K562 (cell line): ENCODE measurements at regions not wholly inside any gene's neighbourhood (a gene's known extent, or its start where the extent isn't known, plus 50 kb on each side); places are given as distances from the start of the nearest gene placed in this dataset.

ENCODE experiments used
- CBFA2T2 ChIP-seq: fragments of 450-650 bp; conservative IDR thresholded peaks from 2 replicates; pipeline ENCODE4 v1.6.1; 2017; ENCODE audit warnings: mild to moderate bottlenecking
- MAZ ChIP-seq, 2 experiments: fragments of 450-650 bp in 1 of 2; sonication (generic) in 1 of 2; formaldehyde crosslinking; IDR thresholded peaks in 1 of 2; conservative IDR thresholded peaks in 1 of 2; 2 replicates each; pipeline versions ENCODE4 v1.4.0 to v1.5.0; 2020; ENCODE audit warnings: mild to moderate bottlenecking in 1 of 2, missing genetic modification reagents in 1 of 2
- MBD1 ChIP-seq: fragments of 250-450 bp; sonication (Bioruptor Pico); IDR thresholded peaks from 2 replicates; pipeline ENCODE4 v1.8.0; 2022; ENCODE audit warnings: inconsistent platforms
- PHF20 ChIP-seq: fragments of 450-650 bp; IDR thresholded peaks from 2 replicates; pipeline ENCODE4 v1.6.1; 2018; ENCODE audit not compliant: partially characterized antibody
- POU5F1 ChIP-seq: fragments of 150-350 bp; IDR thresholded peaks from 2 replicates; pipeline ENCODE4 v1.6.1; 2014; ENCODE audit warnings: borderline replicate concordance, low read length, low read depth, mild to moderate bottlenecking; ENCODE audit not compliant: partially characterized antibody
- PYGO2 ChIP-seq: fragments of 450-650 bp; IDR thresholded peaks from 2 replicates; pipeline ENCODE4 v1.6.1; 2016; ENCODE audit warnings: mild to moderate bottlenecking, missing genetic modification characterization, moderate library complexity, missing compliant biosample characterization
- RNF2 ChIP-seq: sonication (generic); IDR thresholded peaks from 2 replicates; pipeline ENCODE4 v1.6.1; 2016
- SNRNP70 ChIP-seq: fragments of 200-400 bp; formaldehyde crosslinking; optimal IDR thresholded peaks from 2 replicates; pipeline ENCODE3; 2017; ENCODE audit warnings: low read depth, low read length
- ZNF12 ChIP-seq: sonication (generic); formaldehyde crosslinking; IDR thresholded peaks from 2 replicates; pipeline ENCODE4 v1.4.0; 2020; ENCODE audit warnings: mild to moderate bottlenecking, missing genetic modification reagents
- ZNF263 ChIP-seq: sonication (generic); formaldehyde crosslinking; IDR thresholded peaks from 2 replicates; pipeline ENCODE4 v1.8.0; 2022; ENCODE audit warnings: mild to moderate bottlenecking, missing genetic modification reagents, borderline replicate concordance
- ZNF778 ChIP-seq: fragments of 450-650 bp; formaldehyde crosslinking; IDR thresholded peaks from 2 replicates; pipeline ENCODE4 v1.4.0; 2020; ENCODE audit warnings: mild to moderate bottlenecking, moderate library complexity
- ZNF79 ChIP-seq: fragments of 250-450 bp; sonication (Bioruptor Pico); IDR thresholded peaks from 2 replicates; pipeline ENCODE4 v1.4.0; 2020; ENCODE audit warnings: low read depth, mild to moderate bottlenecking, moderate library complexity
- TF ChIP-seq, protein P1 (sequence below): sonication (generic); formaldehyde crosslinking; IDR thresholded peaks from 2 replicates; pipeline ENCODE4 v1.8.0; 2022; ENCODE audit warnings: mild to moderate bottlenecking, missing genetic modification reagents
- TF ChIP-seq, protein P2 (sequence below): sonication (generic); formaldehyde crosslinking; IDR thresholded peaks from 2 replicates; pipeline ENCODE4 v1.8.0; 2023; ENCODE audit warnings: mild to moderate bottlenecking, missing genetic modification reagents
- TF ChIP-seq, protein P3 (sequence below), 2 experiments: fragments of 150-350 bp in 1 of 2; IDR thresholded peaks; 2 replicates each; pipeline ENCODE4 v1.6.1; 2012 to 2016; ENCODE audit warnings: low read depth in 2 of 2, low read length in 2 of 2, mild to moderate bottlenecking in 1 of 2, moderate library complexity in 1 of 2
- TF ChIP-seq, protein P4 (sequence below), 2 experiments: fragments of 250-450 bp in 1 of 2; fragments of 450-650 bp in 1 of 2; sonication (Bioruptor Pico) in 1 of 2; IDR thresholded peaks; 2 replicates each; pipeline versions ENCODE4 v1.6.1 to v1.8.0; 2016 to 2021; ENCODE audit warnings: mild to moderate bottlenecking in 2 of 2, moderate library complexity in 2 of 2, missing compliant biosample characterization in 1 of 2, missing genetic modification characterization in 1 of 2
- TF ChIP-seq, protein P5 (sequence below), 2 experiments: IDR thresholded peaks; 2 replicates each; pipeline ENCODE4 v1.6.1; 2011; ENCODE audit warnings: borderline replicate concordance in 1 of 2, control low read depth in 1 of 2, low read depth in 1 of 2, low read length in 1 of 2, mild to moderate bottlenecking in 1 of 2, mixed read lengths in 1 of 2, moderate library complexity in 1 of 2; ENCODE audit not compliant: insufficient read depth in 1 of 2, insufficient read length in 1 of 2, poor library complexity in 1 of 2, severe bottlenecking in 1 of 2; ENCODE audit errors: extremely low read depth in 1 of 2

DNA sequence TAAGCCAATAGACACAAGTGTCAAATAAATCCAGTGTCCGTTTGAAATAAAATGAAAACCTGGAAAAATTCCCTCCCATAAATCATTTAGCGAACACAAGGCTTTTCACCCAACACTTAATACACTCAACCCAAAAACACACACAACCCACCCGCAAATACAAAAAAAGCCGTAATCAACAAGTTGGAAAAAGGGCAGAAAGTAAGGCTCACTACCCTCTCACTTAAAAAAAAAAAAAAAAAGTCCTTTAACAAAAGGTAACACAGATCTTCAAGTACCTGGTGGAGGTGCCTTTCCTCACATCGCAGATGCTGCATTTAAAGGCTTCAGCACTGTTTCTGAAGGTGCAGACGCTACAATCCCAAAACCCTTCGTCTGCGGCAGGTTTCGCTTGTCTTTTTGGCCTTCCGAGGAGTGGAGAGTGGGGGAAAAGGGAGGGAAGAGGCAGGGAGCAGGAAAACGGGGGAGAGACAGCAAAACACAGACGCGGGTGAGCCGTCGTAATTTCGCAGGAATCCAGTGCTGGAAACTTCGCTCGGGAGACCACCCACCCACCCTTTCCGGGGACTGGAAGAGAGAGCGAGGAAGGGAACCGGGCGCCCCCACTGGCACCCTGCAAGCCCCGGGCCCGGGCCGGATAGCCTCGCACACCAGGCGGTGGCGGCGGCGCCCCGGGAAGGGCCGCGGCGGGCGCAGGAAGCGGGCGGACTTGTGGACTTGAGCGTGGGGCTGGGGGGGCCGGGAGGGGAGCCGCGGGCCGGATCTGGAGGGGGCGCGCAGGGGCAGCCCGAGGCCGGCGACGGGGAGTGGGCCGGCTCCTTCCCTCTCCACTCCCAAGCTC lies 401.8 kb downstream of the SHQ1 start, which contains the start of gene RYBP (continued):
- TF ChIP-seq, protein P1, sequence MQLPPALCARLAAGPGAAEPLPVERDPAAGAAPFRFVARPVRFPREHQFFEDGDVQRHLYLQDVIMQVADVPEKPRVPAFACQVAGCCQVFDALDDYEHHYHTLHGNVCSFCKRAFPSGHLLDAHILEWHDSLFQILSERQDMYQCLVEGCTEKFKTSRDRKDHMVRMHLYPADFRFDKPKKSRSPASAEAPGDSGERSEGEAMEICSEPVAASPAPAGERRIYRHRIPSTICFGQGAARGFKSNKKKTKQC: no peak
- TF ChIP-seq, protein P2, sequence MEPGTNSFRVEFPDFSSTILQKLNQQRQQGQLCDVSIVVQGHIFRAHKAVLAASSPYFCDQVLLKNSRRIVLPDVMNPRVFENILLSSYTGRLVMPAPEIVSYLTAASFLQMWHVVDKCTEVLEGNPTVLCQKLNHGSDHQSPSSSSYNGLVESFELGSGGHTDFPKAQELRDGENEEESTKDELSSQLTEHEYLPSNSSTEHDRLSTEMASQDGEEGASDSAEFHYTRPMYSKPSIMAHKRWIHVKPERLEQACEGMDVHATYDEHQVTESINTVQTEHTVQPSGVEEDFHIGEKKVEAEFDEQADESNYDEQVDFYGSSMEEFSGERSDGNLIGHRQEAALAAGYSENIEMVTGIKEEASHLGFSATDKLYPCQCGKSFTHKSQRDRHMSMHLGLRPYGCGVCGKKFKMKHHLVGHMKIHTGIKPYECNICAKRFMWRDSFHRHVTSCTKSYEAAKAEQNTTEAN (CRISPR knock-in tag): no peak
- TF ChIP-seq, protein P3, sequence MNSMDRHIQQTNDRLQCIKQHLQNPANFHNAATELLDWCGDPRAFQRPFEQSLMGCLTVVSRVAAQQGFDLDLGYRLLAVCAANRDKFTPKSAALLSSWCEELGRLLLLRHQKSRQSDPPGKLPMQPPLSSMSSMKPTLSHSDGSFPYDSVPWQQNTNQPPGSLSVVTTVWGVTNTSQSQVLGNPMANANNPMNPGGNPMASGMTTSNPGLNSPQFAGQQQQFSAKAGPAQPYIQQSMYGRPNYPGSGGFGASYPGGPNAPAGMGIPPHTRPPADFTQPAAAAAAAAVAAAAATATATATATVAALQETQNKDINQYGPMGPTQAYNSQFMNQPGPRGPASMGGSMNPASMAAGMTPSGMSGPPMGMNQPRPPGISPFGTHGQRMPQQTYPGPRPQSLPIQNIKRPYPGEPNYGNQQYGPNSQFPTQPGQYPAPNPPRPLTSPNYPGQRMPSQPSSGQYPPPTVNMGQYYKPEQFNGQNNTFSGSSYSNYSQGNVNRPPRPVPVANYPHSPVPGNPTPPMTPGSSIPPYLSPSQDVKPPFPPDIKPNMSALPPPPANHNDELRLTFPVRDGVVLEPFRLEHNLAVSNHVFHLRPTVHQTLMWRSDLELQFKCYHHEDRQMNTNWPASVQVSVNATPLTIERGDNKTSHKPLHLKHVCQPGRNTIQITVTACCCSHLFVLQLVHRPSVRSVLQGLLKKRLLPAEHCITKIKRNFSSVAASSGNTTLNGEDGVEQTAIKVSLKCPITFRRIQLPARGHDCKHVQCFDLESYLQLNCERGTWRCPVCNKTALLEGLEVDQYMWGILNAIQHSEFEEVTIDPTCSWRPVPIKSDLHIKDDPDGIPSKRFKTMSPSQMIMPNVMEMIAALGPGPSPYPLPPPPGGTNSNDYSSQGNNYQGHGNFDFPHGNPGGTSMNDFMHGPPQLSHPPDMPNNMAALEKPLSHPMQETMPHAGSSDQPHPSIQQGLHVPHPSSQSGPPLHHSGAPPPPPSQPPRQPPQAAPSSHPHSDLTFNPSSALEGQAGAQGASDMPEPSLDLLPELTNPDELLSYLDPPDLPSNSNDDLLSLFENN (IDR thresholded peaks at IDR 0.05; ENCODE audit: low read depth in 2 of 2, low read length in 2 of 2): no peak
- no peak for TF ChIP-seq CBFA2T2
- no peak for TF ChIP-seq PYGO2 (tag)
- TF ChIP-seq ZNF12 (CRISPR knock-in tag): no peak
- no peak for TF ChIP-seq PHF20
- TF ChIP-seq MAZ (CRISPR knock-in tag; conservative IDR thresholded peaks at IDR 0.05 in 1 of 2, IDR thresholded peaks at IDR 0.05 in 1 of 2): peak in 1 of 2 experiments; percentile 41; a peak in 2 of 4 replicates
- TF ChIP-seq, protein P4, sequence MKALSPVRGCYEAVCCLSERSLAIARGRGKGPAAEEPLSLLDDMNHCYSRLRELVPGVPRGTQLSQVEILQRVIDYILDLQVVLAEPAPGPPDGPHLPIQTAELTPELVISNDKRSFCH (CRISPR knock-in tag; IDR thresholded peaks at IDR 0.05): no peak
- TF ChIP-seq, protein P4 (tag; IDR thresholded peaks at IDR 0.05): no peak
- no peak for TF ChIP-seq RNF2
- TF ChIP-seq SNRNP70: no peak
- TF ChIP-seq ZNF263 (CRISPR knock-in tag): no peak
- no peak for TF ChIP-seq MBD1 (CRISPR knock-in tag)
- no peak for TF ChIP-seq ZNF778 (CRISPR knock-in tag)
- TF ChIP-seq, protein P5, sequence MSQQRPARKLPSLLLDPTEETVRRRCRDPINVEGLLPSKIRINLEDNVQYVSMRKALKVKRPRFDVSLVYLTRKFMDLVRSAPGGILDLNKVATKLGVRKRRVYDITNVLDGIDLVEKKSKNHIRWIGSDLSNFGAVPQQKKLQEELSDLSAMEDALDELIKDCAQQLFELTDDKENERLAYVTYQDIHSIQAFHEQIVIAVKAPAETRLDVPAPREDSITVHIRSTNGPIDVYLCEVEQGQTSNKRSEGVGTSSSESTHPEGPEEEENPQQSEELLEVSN (IDR thresholded peaks at IDR 0.05; ENCODE audit: borderline replicate concordance in 1 of 2, extremely low read depth in 1 of 2, insufficient read depth in 1 of 2, insufficient read length in 1 of 2, low read depth in 1 of 2, low read length in 1 of 2, poor library complexity in 1 of 2, severe bottlenecking in 1 of 2): peak in 1 of 2 experiments; percentile 46
- no peak for TF ChIP-seq POU5F1
- TF ChIP-seq ZNF79 (CRISPR knock-in tag): no peak
